Fibroblast of the conjunctiva (primary cell): ENCODE measurements at regions not wholly inside any gene's neighbourhood (a gene's known extent, or its start where the extent isn't known, plus 50 kb on each side); places are given as distances from the start of the nearest gene placed in this dataset.
"Not testable (repeated sequence)": the region's sequence is repeated elsewhere in the genome, so short reads cannot be mapped to it uniquely, and the experiment has no call there.

Experiments used
- DNase-seq: peaks from one replicate; pipeline ENCODE4 v3.0.0-alpha.2; 2010; ENCODE audit warnings: low read depth

- DNase-seq: no peak
Observed at GRCh38 chr14:86363576-86363975, 833.6 kb downstream of the FLRT2 start.

GRCh38 chr14:86363047-86363446 is 833.1 kb downstream of the FLRT2 start:
- DNase-seq: no peak

- no peak for DNase-seq
Observed at GRCh38 chr14:86357876-86358275, 827.9 kb downstream of the FLRT2 start.

GRCh38 chr14:86357119-86357518 is 827.2 kb downstream of the FLRT2 start:
- DNase-seq: no peak

- no peak for DNase-seq
Observed at GRCh38 chr14:86346818-86347384, 817.0 kb downstream of the FLRT2 start.

- no peak for DNase-seq
Observed at GRCh38 chr14:86334355-86334754, 804.4 kb downstream of the FLRT2 start.

GRCh38 chr14:86333493-86333892 is 803.5 kb downstream of the FLRT2 start:
- no peak for DNase-seq

- DNase-seq: no peak
Observed at GRCh38 chr14:86331341-86331740, 801.4 kb downstream of the FLRT2 start.

GRCh38 chr14:86321151-86321550 is 791.2 kb downstream of the FLRT2 start:
- no peak for DNase-seq

GRCh38 chr14:86312154-86312665 is 782.3 kb downstream of the FLRT2 start:
- not testable (repeated sequence) for DNase-seq

- no peak for DNase-seq
Observed at GRCh38 chr14:86311151-86311550, 781.2 kb downstream of the FLRT2 start.

- no peak for DNase-seq
Observed at GRCh38 chr14:86310611-86311010, 780.7 kb downstream of the FLRT2 start.

GRCh38 chr14:86310148-86310547 is 780.2 kb downstream of the FLRT2 start:
- no peak for DNase-seq

- DNase-seq: no peak
Observed at GRCh38 chr14:86305058-86305457, 775.1 kb downstream of the FLRT2 start.

GRCh38 chr14:86299994-86300393 is 770.0 kb downstream of the FLRT2 start:
- DNase-seq: no peak

GRCh38 chr14:86296173-86296572 is 766.2 kb downstream of the FLRT2 start:
- DNase-seq: peak; percentile 68

- DNase-seq: no peak
Observed at GRCh38 chr14:86288336-86288735, 758.4 kb downstream of the FLRT2 start.

- DNase-seq: no peak
Observed at GRCh38 chr14:86279405-86279804, 749.5 kb downstream of the FLRT2 start.

- DNase-seq: no peak
Observed at GRCh38 chr14:86257973-86258372, 728.0 kb downstream of the FLRT2 start.

- no peak for DNase-seq
Observed at GRCh38 chr14:86243158-86243557, 713.2 kb downstream of the FLRT2 start.

- no peak for DNase-seq
Observed at GRCh38 chr14:86237733-86238132, 707.8 kb downstream of the FLRT2 start.

- peak; percentile 3 for DNase-seq
Observed at GRCh38 chr14:86221755-86222154, 691.8 kb downstream of the FLRT2 start.

GRCh38 chr14:86221000-86221399 is 691.1 kb downstream of the FLRT2 start:
- no peak for DNase-seq

GRCh38 chr14:86217523-86217922 is 687.6 kb downstream of the FLRT2 start:
- no peak for DNase-seq
